ENCODE measurements at regions not wholly inside any gene's neighbourhood (a gene's known extent, or its start where the extent isn't known, plus 50 kb on each side); places are given as distances from the start of the nearest gene placed in this dataset.

GRCh38 chr13:104757712-104758111 lies 1691.5 kb upstream of the SLC10A2 start:
- H3K23me2 ChIP-seq (ENCODE audit: low read depth, low read length): no peaks in the 10 kb centered on the region
- H3K36me3 ChIP-seq (ENCODE audit: control insufficient read depth in 2 of 4, insufficient read depth in 4 of 4, low read length in 3 of 4): no peaks in the 10 kb centered on the region
- H3K27ac ChIP-seq (ENCODE audit: low read depth, low read length): no peak overlapping the region
- H3K9ac ChIP-seq (replicated peaks in 1 of 4; ENCODE audit: extremely low read depth in 1 of 4, low read depth in 3 of 4, low read length in 3 of 4): no peak overlapping the region
- no peak for TF ChIP-seq CHD1 (IDR thresholded peaks at IDR 0.05; ENCODE audit: low read depth, low read length)
- TF ChIP-seq SP2 (IDR thresholded peaks at IDR 0.05; ENCODE audit: low read length): no peak
- TF ChIP-seq JUND (IDR thresholded peaks at IDR 0.05; ENCODE audit: low read length): no peak
- TF ChIP-seq POLR2A (IDR thresholded peaks at IDR 0.05; ENCODE audit: control extremely low read depth in 1 of 2, low read depth in 2 of 2, low read length in 2 of 2): no peak
- no peak for TF ChIP-seq POLR2AphosphoS5 (IDR thresholded peaks at IDR 0.05; ENCODE audit: low read depth, low read length)
- TF ChIP-seq RFX5 (IDR thresholded peaks at IDR 0.05; ENCODE audit: borderline replicate concordance, low read depth, low read length): no peak
- TF ChIP-seq CEBPB (IDR thresholded peaks at IDR 0.05; ENCODE audit: low read depth, low read length): no peak
- TF ChIP-seq SRF (IDR thresholded peaks at IDR 0.05; ENCODE audit: low read depth, low read length): no peak
- no peak for TF ChIP-seq SAP30 (IDR thresholded peaks at IDR 0.05; ENCODE audit: insufficient read depth, insufficient replicate concordance, low read length)
- no peak for TF ChIP-seq SIX5 (IDR thresholded peaks at IDR 0.05; ENCODE audit: low read depth, low read length)
- no peak for TF ChIP-seq E2F6 (IDR thresholded peaks at IDR 0.05)
- TF ChIP-seq TCF12 (IDR thresholded peaks at IDR 0.05; ENCODE audit: low read depth, low read length): no peak
- H4K91ac ChIP-seq (replicated peaks; ENCODE audit: insufficient read length, low read length): no peak overlapping the region
- ChIA-PET CTCF (ENCODE audit: partially characterized antibody) (interaction anchor here (1.3 to 1.8 kb wide), 2 partner anchors 13 to 16 kb away, joined by 7 to 9 read pairs; no protein-coding TSS in a partner anchor), POLR2A (ENCODE audit: partially characterized antibody) (no interaction called here)
- H3K18ac ChIP-seq (ENCODE audit: extremely low read depth, low read length): no peak overlapping the region
- H2BK5ac ChIP-seq (ENCODE audit: low read depth, low read length): no peak overlapping the region
- no peak overlapping the region for H4K8ac ChIP-seq (ENCODE audit: extremely low read depth, insufficient read depth, low read length)
- H3K23ac ChIP-seq (ENCODE audit: insufficient read length): no peak overlapping the region
- no peak overlapping the region for H3K56ac ChIP-seq (replicated peaks; ENCODE audit: insufficient read length, low read depth, low read length)
- WGBS, 2 experiments (ENCODE audit: extremely low coverage in 1 of 2, insufficient coverage in 1 of 2, insufficient read length in 1 of 2, insufficient replicate concordance in 2 of 2, low coverage in 1 of 2, low lambda C conversion rate in 2 of 2, missing lambda C conversion rate in 1 of 2): 99% methylated on average over 3 of the region's 3 CpGs; no CpG with 5 or more reads in 1 of the 2 experiments
- no peaks in the 10 kb centered on the region for H3K79me1 ChIP-seq (ENCODE audit: low read depth, low read length)
- H3K4me2 ChIP-seq (ENCODE audit: insufficient read depth in 1 of 2, low read depth in 2 of 2, low read length in 2 of 2): no peak overlapping the region
- no peaks in the 10 kb centered on the region for H3K27me3 ChIP-seq (replicated peaks in 1 of 4; ENCODE audit: control insufficient read depth in 3 of 4, extremely low read depth in 1 of 4, insufficient read depth in 3 of 4, low read length in 3 of 4)
- no peak overlapping the region for H4K5ac ChIP-seq (ENCODE audit: insufficient read length, low read depth, low read length)
- no peaks in the 10 kb centered on the region for H3K9me3 ChIP-seq (ENCODE audit: insufficient read depth in 2 of 2, low read depth in 1 of 2, low read length in 1 of 2)
- H2BK15ac ChIP-seq (ENCODE audit: low read length): no peak overlapping the region
- FAIRE-seq (no peak), DNase-seq (ENCODE audit: low read depth in 1 of 2, low spot score in 2 of 2) (no peak)
- H2BK12ac ChIP-seq (ENCODE audit: low read depth, low read length): no peak overlapping the region
- H3K4me1 ChIP-seq (replicated peaks in 1 of 4; ENCODE audit: control insufficient read depth in 3 of 4, insufficient read depth in 4 of 4, low read length in 3 of 4): no peaks in the 10 kb centered on the region
- no peak overlapping the region for H3K4ac ChIP-seq (replicated peaks; ENCODE audit: insufficient read length, low read depth, low read length)
- no peak overlapping the region for H2BK20ac ChIP-seq (ENCODE audit: low read length)
- H3K79me2 ChIP-seq (ENCODE audit: control insufficient read depth in 1 of 2, insufficient read depth in 2 of 2, low read length in 2 of 2): no peaks in the 10 kb centered on the region
- no peak overlapping the region for H2AK5ac ChIP-seq (ENCODE audit: low read depth, low read length)
- no peak overlapping the region for H3K4me3 ChIP-seq (ENCODE audit: extremely low read depth in 1 of 4, insufficient read depth in 2 of 4, low read depth in 3 of 4, low read length in 4 of 4)
- H3K14ac ChIP-seq (ENCODE audit: insufficient read length): no peak overlapping the region
- no peak overlapping the region for H2BK120ac ChIP-seq (replicated peaks; ENCODE audit: low read depth, low read length)
- H2AFZ ChIP-seq (ENCODE audit: low read length): no peak overlapping the region
- no peaks in the 10 kb centered on the region for H4K20me1 ChIP-seq (replicated peaks in 1 of 2; ENCODE audit: control insufficient read depth in 1 of 2, insufficient read depth in 2 of 2, low read length in 2 of 2)
